Endothelial cell of umbilical vein (primary cell): ENCODE measurements at regions not wholly inside any gene's neighbourhood (a gene's known extent, or its start where the extent isn't known, plus 50 kb on each side); places are given as distances from the start of the nearest gene placed in this dataset.

Source experiments
- BruUV-seq: library from RNA; stranded (reverse); fragments of 400-500 nt; replicated peaks from 2 replicates; lab custom pipeline; 2021; lab: Mats Ljungman, UMichigan
- CTCF ChIA-PET: fragments of 300-600, 350-600 bp; sonication (Branson Sonifier 250); formaldehyde crosslinking; loops from one replicate; lab custom pipeline; 2021; ENCODE audit warnings: antibody characterized with exemption, inconsistent platforms; lab: Charles Lee
- POLR2A ChIA-PET: fragments of 300-600, 350-600 bp; sonication (Branson Sonifier 250); formaldehyde crosslinking; loops from one replicate; lab custom pipeline; 2021; ENCODE audit warnings: antibody characterized with exemption, inconsistent platforms; lab: Charles Lee
- DNase-seq: peaks from one replicate; pipeline ENCODE4 v3.0.0-alpha.2; 2011; ENCODE audit warnings: low read depth, low spot score
- FAIRE-seq: peaks from 2 replicates; lab custom pipeline; 2011; peaks lifted over from hg19 to GRCh38; lab: Jason Lieb, UNC
- H2AFZ ChIP-seq: 2 replicates; pipeline ENCODE4 v1.6.0; 2012; ENCODE audit warnings: low read depth, low read length, control low read depth, inconsistent platforms
- H3K27ac ChIP-seq: 2 replicates; pipeline ENCODE4 v1.5.1; 2011; ENCODE audit warnings: low read depth, mild to moderate bottlenecking, control low read depth, low read length, moderate library complexity; ENCODE audit not compliant: insufficient read depth
- H3K27me3 ChIP-seq, 2 experiments: 2 replicates each; pipeline versions ENCODE4 v1.6.0 to v1.6.1; 2011; ENCODE audit warnings: low read length in 2 of 2, mixed read lengths in 1 of 2; ENCODE audit not compliant: control insufficient read depth in 2 of 2, insufficient read depth in 2 of 2
- H3K36me3 ChIP-seq, 2 experiments: 2 replicates in 1 of 2; 3 replicates in 1 of 2; pipeline ENCODE4 v1.5.1; 2011; ENCODE audit warnings: low read length in 2 of 2, mild to moderate bottlenecking in 1 of 2, moderate library complexity in 1 of 2; ENCODE audit not compliant: control insufficient read depth in 2 of 2, insufficient read depth in 2 of 2; ENCODE audit errors: extremely low read depth in 1 of 2
- H3K4me1 ChIP-seq: 3 replicates; pipeline ENCODE4 v1.5.1; 2011; ENCODE audit warnings: mild to moderate bottlenecking, low read length; ENCODE audit not compliant: control insufficient read depth, insufficient read depth; ENCODE audit errors: extremely low read depth
- H3K4me2 ChIP-seq: 2 replicates; pipeline ENCODE4 v1.6.1; 2011; ENCODE audit warnings: low read length, control low read depth, mixed read lengths; ENCODE audit not compliant: insufficient read depth
- H3K4me3 ChIP-seq, 3 experiments: fragments of 200-600 bp in 1 of 3; sonication (generic), shearing (Covaris generic) in 1 of 3; replicated peaks in 1 of 3; 2 replicates each; pipeline ENCODE4 v1.5.1; 2011 to 2016; ENCODE audit warnings: control low read depth in 3 of 3, low read length in 3 of 3, mild to moderate bottlenecking in 2 of 3, inconsistent platforms in 1 of 3, low read depth in 1 of 3, moderate library complexity in 1 of 3; ENCODE audit not compliant: insufficient read depth in 1 of 3
- H3K79me2 ChIP-seq: 2 replicates; pipeline ENCODE4 v1.6.0; 2012; ENCODE audit warnings: low read length, inconsistent platforms; ENCODE audit not compliant: control insufficient read depth, insufficient read depth
- H3K9ac ChIP-seq: replicated peaks from 2 replicates; pipeline ENCODE3; 2011; ENCODE audit warnings: low read length, control low read depth; ENCODE audit not compliant: insufficient read depth; ENCODE audit errors: extremely low read depth
- H3K9me1 ChIP-seq: replicated peaks from 3 replicates; pipeline ENCODE4 v1.6.0; 2011; ENCODE audit warnings: mild to moderate bottlenecking, low read length; ENCODE audit not compliant: control insufficient read depth, insufficient read depth; ENCODE audit errors: extremely low read depth
- H3K9me3 ChIP-seq: replicated peaks from 2 replicates; pipeline ENCODE4 v1.5.1; 2012; ENCODE audit warnings: low read length, inconsistent platforms; ENCODE audit not compliant: control insufficient read depth, insufficient read depth
- H4K20me1 ChIP-seq: replicated peaks from 2 replicates; pipeline ENCODE3; 2011; ENCODE audit warnings: mild to moderate bottlenecking, low read length; ENCODE audit not compliant: control insufficient read depth, insufficient read depth; ENCODE audit errors: extremely low read depth
- CTCF ChIP-seq, 2 donors: IDR thresholded peaks; 1 replicate in 1 of 2; 2 replicates in 1 of 2; pipeline ENCODE4 v1.5.1; 2011; ENCODE audit warnings: low read length in 2 of 2, mild to moderate bottlenecking in 2 of 2, moderate library complexity in 2 of 2, control low read depth in 1 of 2, inconsistent platforms in 1 of 2, low read depth in 1 of 2; ENCODE audit not compliant: insufficient read depth in 1 of 2; ENCODE audit errors: extremely low read depth in 1 of 2
- EZH2 ChIP-seq: IDR thresholded peaks from 2 replicates; pipeline ENCODE4 v1.6.1; 2012; ENCODE audit warnings: borderline replicate concordance, low read depth, mild to moderate bottlenecking, moderate library complexity, low read length, inconsistent platforms; ENCODE audit not compliant: severe bottlenecking
- FOS ChIP-seq: IDR thresholded peaks from 2 replicates; pipeline ENCODE4 v1.6.1; 2011; ENCODE audit warnings: mild to moderate bottlenecking, low read length, moderate library complexity, borderline replicate concordance; ENCODE audit not compliant: insufficient read depth
- GATA2 ChIP-seq: IDR thresholded peaks from 2 replicates; pipeline ENCODE4 v1.7.0; 2011; ENCODE audit warnings: low read depth, mild to moderate bottlenecking, moderate library complexity, mixed read lengths, low read length; ENCODE audit not compliant: insufficient read length, insufficient read depth
- JUN ChIP-seq: IDR thresholded peaks from 2 replicates; pipeline ENCODE4 v1.6.1; 2011; ENCODE audit warnings: borderline replicate concordance, low read depth; ENCODE audit not compliant: insufficient read length, insufficient read depth
- MAX ChIP-seq: IDR thresholded peaks from 2 replicates; pipeline ENCODE4 v1.6.1; 2011; ENCODE audit not compliant: insufficient read depth, insufficient read length
- MYC ChIP-seq: IDR thresholded peaks from one replicate; pipeline ENCODE4 v1.6.1; 2011; ENCODE audit warnings: mild to moderate bottlenecking, low read depth, low read length
- POLR2A ChIP-seq: IDR thresholded peaks from 2 replicates; pipeline ENCODE4 v1.6.1; 2012; ENCODE audit warnings: low read depth, mild to moderate bottlenecking, control low read depth, low read length
- POLR2AphosphoS5 ChIP-seq: IDR thresholded peaks from 2 replicates; pipeline ENCODE4 v1.6.1; 2012; ENCODE audit warnings: low read depth, mild to moderate bottlenecking, control low read depth, low read length, moderate library complexity; ENCODE audit not compliant: insufficient read depth
- dilution Hi-C: fragments of 300-500 bp; cut with MboI; formaldehyde crosslinking; loops from one replicate; pipeline ENCODE4 v1.15.0; 2019; ENCODE audit warnings: low sequenced_read_pairs; ENCODE audit not compliant: extremely low pct_ligation_motif_present
- intact Hi-C: fragments of 100-400 bp; cut with micrococcal nuclease; formaldehyde crosslinking; loops from one replicate; pipeline ENCODE4 v1.10.0; 2022

DNA sequence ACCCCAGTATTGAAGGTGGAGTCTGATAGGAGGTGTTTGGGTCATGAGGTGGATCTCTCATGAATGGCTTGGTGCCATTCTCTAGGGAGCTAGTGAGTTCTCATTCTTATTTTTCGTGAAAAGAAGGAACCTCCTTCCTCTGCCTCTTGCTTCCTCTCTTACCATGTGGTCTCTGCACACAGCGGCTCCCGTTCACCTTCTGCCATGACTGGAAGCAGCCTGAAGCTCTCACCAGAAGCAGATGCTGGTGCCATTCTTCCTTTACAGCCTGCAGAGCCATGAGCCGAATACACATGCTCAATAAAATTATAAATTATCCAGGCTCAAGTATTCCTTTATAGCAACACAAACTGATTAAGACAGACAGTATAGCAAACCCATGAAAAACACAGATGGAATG lies 545.1 kb upstream of the C16orf82 start:
- no peaks in the 10 kb centered on the region for H3K9me3 ChIP-seq
- DNase-seq (no peak), FAIRE-seq (no peak)
- no peaks in the 10 kb centered on the region for H3K9me1 ChIP-seq
- H3K4me2 ChIP-seq = no peak overlapping the region
- dilution Hi-C loops = no loop called here
- no peaks in the 10 kb centered on the region for H3K36me3 ChIP-seq
- H3K4me3 ChIP-seq = no peak overlapping the region
- TF ChIP-seq JUN (no peak), EZH2 (no peak), GATA2 (no peak), CTCF (IDR thresholded peaks at IDR 0.05; ENCODE audit: extremely low read depth in 1 of 2, insufficient read depth in 1 of 2, low read depth in 1 of 2, low read length in 2 of 2) (no peak), MYC (no peak), POLR2AphosphoS5 (no peak), MAX (no peak), POLR2A (no peak), FOS (no peak)
- no peak overlapping the region for H3K27ac ChIP-seq
- no peaks in the 10 kb centered on the region for H4K20me1 ChIP-seq
- ChIA-PET POLR2A (no interaction called here), CTCF (no interaction called here)
- no peak overlapping the region for H2AFZ ChIP-seq
- intact Hi-C loops = no loop called here
- no peaks in the 10 kb centered on the region for H3K27me3 ChIP-seq
- no peaks in the 10 kb centered on the region for H3K79me2 ChIP-seq
- H3K4me1 ChIP-seq = no peaks in the 10 kb centered on the region
- BruUV-seq = no TSS peak
- no peak overlapping the region for H3K9ac ChIP-seq
